UCSD-AML1 (cell line): ENCODE measurements at regions not wholly inside any gene's neighbourhood (a gene's known extent, or its start where the extent isn't known, plus 50 kb on each side); places are given as distances from the start of the nearest gene placed in this dataset.

Experiments
- DNase-seq: peaks from one replicate; lab custom pipeline; 2025; ENCODE audit not compliant: unreplicated experiment; lab: John Stamatoyannopoulos, UW

DNA sequence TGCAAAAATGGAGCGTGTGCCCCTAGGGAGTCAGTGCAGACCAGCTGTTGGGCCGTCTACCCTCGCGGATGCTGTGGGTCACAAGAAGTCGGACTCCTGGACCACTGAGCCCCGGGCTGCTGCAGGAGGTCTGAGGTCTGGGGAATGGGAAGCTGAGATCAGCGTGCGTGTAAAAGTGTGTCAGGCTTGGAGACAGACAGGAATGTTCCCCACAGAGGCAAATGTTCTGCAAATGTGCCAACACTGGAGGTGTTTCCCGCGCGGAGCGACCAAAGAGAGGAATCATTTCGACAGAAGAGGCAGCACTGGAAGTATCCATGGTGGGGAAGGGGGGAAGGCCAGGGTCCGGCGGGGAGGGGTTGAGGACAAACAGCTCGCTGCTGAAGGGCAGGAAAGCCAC, 643.8 kb upstream of the MGMT start:
- no peak for DNase-seq

DNA sequence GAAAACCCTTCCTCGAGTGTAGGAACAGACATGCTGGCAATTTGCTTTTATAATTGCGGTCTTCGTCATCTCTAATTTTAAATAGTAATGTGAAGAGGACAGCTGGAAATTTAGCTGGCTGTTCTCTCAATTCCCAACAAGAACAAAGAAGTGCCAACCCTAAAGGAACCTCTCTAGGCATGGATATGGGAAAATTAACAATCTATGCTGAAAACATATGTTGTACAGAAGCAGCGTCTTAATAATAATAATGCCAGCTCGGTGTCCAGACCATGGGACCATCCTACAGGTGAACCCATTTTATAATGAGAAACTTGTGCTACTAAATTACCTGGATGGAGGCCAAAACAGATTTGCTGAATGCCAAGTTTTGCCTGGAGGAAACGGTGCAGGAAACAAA, 641.4 kb upstream of the MGMT start:
- DNase-seq, result no peak

DNA sequence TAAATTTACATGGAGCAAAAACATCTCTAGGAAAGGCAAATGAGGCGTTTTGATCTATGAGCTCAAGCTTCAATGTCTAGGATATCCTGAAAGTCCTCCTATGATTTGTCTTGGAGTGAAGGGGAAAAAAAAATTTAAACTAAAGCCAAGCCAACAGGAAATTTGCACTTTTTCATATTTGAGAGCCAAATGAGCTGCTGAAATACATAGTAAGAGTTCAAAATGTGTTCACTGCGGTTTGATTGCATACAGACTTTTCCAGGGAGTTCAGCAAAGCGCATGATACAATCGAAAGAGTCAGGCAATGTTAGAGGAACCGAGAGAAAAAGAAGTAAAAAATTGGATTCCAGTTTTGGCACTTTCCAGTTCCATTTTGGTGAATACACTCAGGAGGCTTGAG, 633.4 kb upstream of the MGMT start:
- no peak for DNase-seq

DNA sequence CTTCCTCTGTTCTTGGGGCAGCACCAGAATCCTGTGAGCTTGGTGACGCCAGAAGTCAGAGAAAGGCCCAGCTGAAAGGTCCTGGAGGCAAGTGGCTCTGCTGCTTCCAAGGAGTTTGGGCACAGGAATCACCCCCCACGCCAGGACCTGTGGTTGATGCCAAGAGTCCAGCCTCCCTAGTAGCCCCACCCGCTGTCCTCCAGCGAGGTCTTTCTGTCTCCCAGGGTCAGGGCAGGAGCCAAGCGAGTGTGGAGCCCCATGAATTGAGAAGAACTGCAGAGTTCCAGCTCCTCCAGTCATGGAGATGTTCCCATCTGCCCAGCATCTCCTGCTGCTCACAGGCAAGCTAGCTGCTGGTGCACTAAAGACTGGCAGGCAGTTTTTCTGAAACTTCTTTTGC, 631.7 kb upstream of the MGMT start:
- DNase-seq, result no peak

DNA sequence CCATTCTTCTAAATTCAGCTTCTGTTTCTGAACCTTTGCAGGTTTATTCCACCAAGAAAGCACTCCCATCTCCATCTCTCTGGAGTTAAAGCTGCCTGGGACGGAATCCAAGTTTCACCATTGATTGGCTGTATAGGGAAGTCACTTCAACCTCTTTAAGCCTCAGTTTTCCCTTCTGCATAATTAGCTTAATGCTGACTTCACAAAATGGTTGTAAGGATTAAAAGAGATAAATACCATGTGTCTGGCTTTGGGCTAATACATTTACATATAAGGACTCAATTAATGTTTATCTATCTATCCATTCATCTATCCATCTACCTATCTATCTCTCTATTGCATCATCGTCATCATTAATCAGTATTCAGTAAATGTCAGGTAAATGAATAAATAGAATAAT, 629.6 kb upstream of the MGMT start:
- no peak for DNase-seq

DNA sequence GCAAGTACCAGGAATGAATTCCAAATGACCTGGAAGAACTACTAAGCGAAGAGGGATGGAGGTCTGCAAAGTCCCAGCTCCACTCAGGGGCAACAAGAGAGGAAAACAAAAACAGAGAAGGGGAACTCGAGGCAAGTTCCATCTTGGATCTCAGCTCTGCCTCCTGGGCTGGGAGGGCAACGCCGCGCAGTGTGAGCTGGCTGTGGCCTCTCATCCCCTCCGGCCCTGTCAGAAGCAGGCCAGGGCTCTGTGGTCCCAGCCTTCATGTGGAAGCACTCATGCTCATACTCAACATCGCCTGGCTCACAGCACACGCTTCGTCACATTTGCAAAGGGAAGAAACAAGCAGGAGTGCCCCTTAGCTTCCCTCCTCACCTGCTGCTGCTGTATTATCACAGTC, 627.9 kb upstream of the MGMT start:
- no peak for DNase-seq

DNA sequence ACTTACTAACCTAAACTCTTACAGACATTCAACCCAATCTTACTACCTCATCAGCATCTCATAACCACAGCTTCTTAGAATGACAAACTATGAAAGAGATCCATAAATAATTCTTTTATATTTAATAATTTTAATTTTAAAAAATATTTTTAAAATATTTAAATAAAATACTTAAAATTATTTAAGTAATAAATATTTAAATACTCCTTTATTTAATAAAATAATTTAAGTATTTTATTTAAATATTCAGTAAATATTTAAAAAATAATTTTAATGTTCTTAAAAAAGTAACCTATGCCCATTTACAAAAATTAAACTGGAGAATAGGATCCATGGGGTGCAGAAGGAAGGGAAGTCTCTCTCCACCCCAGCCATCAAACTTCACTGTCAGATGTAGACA, 627.3 kb upstream of the MGMT start:
- no peak for DNase-seq

DNA sequence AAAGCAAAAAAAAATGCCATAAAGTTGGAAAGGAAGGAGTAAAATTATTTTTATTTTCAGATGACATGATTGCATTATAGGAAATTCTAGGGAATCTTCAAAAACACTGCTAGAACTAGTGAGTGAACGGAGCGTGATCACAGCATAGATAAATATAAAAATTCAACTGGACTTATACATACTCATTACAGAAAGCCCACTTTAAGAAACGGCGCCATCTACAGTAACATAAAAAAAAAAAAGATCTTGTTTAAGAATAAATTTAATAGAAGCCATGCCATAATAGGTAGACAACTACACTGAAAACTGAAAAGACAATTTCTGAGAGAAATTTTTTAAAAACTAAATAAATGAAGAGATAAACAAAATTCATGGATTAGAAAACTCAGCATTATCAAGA, 623.1 kb upstream of the MGMT start:
- no peak for DNase-seq

DNA sequence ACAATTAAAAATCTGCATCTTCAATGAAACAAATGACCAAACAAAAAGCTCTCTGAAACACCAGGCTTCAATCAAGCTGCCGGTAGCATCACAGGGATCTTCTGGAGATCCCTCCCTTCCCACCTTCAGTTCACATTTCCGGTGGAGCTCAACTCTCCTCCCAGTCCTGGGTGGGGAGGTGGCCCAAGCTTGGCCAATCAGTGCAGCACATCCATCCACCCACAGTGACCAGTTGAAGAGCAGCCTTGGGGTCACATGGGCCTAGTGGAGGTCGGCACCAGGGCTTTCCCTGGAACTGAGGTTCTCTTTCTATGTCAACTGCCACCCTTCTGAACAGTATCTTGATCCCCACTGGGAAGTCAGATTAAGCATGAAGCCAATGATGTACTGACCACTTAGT, 620.1 kb upstream of the MGMT start:
- DNase-seq, result no peak

DNA sequence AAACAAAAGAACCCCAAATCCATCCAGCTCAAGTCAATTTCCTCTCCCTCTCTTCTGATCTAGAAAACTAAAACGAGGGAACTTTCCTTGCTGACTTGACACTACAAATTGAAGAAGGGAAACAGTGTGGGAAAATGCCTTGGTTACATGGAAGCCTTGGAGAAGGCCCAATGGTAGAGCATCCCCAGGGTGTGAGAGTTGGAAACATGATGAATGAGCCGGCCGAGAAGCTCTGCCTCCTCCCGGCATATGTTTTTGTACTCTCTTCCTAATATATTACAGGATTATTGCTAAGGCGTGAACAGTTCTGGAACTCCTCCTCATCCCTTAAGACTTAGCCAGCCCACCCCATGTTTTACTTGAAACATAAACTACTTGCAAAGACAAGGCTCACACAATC, 618.2 kb upstream of the MGMT start:
- DNase-seq, result no peak

DNA sequence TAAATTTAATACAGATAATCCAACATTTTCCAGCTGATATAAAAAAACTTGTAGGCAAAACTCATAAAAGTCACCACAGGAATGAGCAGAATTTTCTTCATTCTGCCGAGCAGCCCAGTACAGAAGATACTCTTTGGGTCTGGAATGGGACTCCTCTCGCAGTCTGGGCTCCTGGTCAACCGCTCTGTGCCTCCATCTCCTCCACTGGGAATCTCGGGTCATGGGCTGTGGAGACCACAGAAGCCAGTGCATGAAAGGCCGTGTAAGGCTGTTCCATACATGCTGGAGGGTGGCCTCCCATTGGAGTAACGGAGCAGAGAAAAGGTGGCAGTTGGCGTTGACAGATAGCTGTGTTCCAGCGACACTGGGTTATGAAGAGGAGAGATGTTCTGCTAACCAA, 616.4 kb upstream of the MGMT start:
- no peak for DNase-seq

DNA sequence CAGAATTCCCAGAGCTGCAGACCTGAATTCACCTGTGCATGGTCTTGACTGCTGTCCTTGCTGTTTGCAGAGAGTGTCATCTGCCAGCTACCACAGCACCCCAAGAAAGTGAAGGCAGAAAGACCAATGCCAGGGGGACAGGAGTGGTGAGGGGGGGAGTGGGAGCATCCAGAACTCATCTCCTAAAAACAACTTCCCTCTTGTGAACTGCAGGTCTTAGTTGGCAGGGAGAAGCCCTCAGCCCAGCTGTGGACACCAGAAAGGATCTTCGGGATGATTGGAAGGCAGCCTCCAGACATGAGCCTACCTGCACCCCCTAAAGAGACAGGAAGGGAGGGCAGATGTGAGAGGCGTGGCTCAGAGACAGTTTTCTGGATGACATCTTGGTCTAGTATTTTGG, 615.8 kb upstream of the MGMT start:
- DNase-seq, result no peak

DNA sequence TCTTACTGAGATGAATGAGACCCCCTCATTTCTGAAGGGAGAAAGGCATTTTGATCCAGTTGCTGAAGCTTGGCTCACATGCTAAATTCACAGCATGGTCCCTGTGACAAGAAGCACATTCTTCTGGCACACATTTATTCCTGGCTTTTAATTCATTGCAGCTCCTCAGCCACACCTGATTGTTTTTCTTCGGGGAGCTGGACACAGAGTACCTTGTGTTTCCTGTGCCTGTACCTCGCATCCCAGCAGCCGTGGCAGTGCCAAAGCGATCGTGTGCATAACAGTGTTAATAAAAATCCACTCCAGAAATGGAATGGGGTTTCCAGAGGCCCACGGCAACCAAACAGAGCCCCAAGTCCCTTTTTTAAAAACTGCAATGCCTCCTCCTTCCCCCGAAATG, 615.3 kb upstream of the MGMT start:
- DNase-seq, result no peak

DNA sequence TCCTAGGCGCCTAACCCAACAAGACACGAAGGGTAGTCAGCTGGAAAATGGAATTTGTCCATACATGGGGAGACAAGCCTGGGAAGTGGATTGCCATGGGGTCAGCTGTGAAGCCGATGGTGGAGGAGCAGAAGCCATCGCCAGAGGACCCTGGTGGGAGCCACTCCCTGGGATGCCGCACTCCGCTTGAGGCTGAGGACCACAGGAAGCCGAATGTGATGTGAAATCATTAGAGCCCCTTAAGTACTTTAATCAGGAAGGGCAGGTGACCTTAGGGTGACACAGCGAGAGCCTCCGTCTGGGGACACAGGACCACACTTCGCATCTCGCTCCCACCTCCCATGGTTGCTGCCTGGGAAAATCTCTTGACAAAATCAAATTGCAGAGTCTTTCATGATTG, 614.6 kb upstream of the MGMT start:
- no peak for DNase-seq

DNA sequence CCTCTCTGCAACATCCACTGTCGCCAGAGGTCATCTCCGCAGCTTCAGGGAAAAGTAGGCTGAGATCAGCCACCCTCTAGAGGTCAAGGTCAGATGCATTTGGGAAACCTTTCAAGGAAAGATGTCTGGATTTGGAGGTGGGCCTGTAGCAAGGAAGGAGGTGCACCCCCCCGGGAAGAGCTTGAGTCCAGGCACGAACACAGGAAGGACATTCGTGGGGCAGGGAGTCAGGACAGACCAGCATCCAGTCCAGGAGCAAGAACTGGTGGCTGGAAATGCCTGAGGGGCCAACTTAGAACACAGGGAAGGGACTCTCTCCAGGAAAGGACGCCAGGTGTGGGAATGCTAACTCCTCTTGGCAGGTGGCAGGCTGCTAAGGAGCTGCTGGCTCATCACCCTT, 614.1 kb upstream of the MGMT start:
- DNase-seq, result no peak

DNA sequence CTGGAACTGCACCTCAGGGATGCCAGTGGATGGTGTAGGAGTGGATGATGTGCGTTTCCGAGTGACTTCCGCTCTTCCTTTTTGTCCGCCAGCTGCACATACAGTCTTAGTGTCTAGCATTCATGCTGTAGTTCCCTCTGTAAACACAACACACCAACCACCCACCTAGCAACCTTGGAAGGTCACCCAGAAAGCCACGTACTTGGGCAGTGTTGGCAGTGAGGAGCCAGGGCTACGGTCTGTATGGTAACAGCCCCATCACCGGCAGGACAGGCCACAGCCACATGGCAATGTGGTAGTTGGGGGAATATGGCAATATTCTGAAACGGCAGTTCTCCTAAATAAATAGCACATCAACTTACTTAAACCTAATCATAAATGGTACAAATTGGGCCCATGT, 613.5 kb upstream of the MGMT start:
- DNase-seq, result no peak

DNA sequence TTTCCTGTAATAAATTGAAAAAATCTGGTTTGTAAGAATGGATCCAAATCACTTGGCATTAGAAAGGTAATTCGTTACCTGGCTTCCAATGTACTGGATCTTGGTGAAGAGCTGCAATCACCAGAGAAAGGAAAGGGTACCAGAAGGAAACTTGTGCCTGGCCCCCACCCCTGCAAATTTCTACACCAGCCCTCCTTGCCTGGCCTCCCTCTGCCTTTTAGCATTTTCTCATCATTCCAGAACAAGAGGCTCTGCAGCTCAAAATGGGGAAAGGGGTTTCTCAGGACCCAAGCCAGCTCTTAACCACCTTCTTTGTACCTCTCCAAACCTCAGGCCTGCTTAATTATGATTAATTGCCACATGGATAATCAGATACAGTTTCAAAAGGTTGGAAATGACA, 612.8 kb upstream of the MGMT start:
- DNase-seq, result no peak

DNA sequence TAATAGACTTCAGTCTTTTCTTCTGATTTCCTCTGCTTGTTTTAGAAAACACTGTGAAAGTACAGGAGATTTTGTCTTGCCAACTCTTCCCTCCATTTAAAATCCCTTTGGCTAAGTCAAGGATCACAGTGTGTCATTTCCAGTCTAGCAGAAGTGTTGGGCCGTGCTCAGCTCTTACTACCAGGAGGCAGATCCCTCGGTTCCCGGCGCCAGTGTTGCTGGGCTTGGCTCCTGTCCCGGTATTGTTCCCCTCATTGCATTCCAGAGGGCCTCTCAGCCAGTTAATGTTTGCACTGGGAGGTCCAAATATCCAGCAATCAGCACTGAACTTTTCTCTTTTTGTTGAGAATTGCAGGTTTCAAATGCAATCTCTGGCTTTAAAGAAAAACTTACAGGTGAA, 612.1 kb upstream of the MGMT start:
- DNase-seq, result no peak

DNA sequence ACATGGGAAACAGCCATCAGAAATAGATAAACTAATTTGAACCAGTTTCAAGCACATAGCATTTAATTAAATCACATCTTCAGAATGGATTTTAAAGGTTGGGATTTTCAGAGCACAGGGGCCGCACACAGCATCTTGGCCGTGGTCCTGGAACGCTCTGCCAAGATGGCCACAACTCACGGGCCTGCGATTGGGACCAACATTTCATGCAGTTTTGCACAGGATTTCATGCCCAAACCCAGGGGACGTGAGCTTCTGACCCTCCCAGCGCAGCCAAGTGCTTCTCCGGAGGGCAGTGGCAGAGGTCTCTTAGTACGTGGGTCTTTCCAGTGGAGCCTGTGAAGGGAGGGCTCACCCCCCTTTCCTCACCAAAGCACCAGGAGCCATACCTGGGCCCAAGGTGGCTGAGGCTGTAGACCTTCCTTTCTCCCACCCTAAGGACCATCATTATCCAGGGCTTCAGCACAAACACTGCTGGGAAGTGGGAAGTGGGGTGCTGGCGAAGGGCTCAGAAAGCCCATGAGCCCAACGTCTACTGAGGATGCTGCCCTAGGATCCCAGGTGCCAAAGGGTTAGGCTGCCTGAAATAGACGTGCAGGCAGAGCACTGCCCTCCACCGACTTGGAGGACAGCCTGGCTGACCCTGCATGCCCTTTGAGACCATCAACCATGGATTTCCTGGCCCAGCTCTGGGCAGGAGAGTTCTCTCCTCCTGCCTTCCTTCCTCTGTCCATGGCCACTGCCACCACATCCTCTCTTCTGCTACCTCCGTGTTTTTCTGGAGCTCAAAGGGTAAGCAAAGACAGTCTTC, 611.2 kb upstream of the MGMT start:
- no peak for DNase-seq

DNA sequence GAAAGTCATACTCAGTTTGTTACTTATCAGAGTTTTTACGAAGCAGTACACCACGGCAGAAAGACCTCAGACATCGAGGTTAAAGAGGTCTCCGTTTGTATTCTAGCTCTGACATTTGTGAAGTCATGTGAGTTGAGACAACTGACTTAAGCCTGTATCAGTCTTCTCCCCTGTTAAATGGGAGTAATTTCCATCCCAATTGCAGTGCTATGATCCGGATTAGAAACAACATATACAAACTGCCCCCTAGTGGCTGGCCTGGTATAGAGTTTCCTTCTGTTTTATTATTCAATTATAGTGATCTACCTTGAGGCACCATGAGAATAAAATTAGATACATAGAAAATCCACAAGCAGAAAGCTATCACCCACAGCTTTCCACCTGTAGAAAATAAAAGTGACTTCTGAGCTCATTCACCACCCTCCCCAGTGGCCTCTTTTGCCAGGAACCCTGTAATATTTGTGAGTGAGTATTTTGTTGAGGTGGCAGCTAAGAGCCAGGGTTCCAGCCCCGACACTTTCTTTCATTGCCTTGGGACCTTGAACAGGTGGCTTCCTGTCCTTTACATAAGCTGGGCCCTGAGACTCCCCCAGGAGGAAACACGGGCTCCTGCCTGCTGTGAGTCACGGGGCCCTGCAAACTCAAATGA, 607.2 kb upstream of the MGMT start:
- DNase-seq, result no peak

DNA sequence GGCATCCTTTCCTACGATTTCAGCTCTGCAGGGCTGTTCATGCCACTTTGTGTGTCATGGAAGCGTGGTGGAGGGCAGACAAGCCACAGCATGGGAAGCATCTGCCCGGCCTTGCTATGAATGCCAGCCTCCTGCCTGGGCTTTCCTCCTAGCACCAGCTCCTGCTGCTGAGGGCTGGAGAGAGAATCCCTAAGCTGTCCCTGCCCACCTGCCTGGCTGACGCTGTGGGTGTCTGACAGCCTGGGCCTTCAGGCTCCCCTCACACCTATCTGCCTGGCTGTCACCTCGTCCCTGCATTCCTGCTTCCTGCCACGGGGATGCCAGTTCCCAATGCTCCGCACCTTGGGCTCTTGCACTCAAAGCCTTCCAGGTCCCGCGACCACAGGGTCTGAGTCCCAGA, 606.5 kb upstream of the MGMT start:
- no peak for DNase-seq

DNA sequence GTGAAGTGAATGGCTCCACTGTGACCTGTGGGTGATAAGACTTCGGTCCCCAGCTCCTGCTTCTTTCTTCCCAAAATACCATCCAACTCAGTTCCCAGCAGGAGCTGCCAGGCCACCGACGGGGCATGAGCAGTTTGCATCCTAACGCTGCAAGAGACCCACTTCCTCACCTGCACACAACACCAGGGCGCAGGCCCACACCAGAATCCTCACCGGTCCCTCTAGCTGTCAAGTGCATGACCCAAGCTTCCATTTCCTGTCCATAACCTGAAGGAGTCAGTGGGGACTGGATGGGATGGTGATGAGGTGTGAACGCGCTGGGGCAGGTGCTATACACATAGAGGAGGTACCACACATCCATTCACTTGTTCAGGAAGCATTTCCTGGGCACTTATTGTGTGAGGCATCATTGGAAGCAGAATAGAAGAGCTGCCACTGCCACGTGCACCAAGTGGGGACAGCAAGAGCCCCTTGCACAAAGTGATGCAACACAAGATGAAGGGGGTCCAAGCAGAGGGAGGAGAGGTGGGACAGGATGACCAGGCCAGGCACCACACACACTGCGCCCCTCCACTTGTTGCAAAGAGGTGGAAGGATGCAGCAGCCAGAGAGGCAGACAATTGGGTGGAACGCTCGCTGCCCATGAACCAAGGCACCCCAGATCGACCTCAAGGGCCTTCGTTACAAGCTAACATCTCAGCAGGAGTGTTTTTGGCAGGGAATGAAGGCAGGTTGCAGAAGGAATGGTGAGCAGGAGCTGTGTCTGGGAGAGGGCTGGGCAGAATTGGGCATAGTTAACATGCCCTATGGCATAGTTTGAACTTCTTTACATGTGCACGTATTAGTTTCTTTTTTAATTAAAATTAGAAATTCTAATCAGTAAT, 605.8 kb upstream of the MGMT start:
- DNase-seq, result no peak
